Fibroblast of skin of left quadriceps (primary cell): ENCODE measurements at regions not wholly inside any gene's neighbourhood (a gene's known extent, or its start where the extent isn't known, plus 50 kb on each side); places are given as distances from the start of the nearest gene placed in this dataset.
"Not testable (repeated sequence)": the region's sequence is repeated elsewhere in the genome, so short reads cannot be mapped to it uniquely, and the experiment has no call there.

Experiments
- DNase-seq, 2 experiments: peaks; one replicate each; pipeline ENCODE4 v3.0.0-alpha.2; 2013; ENCODE audit warnings: low read depth in 2 of 2

GRCh38 chr20:7772371-7772770, 167.9 kb downstream of the HAO1 start:
- no peak for DNase-seq

- no peak for DNase-seq
Measured at GRCh38 chr20:7773511-7773910, 166.7 kb downstream of the HAO1 start.

- DNase-seq = no peak
Measured at GRCh38 chr20:7775072-7775471, 165.2 kb downstream of the HAO1 start.

GRCh38 chr20:7776148-7776547, 164.1 kb downstream of the HAO1 start:
- no peak for DNase-seq

- DNase-seq = no peak
Measured at GRCh38 chr20:7790189-7790588, 150.1 kb downstream of the HAO1 start.

GRCh38 chr20:7792150-7792869, 147.9 kb downstream of the HAO1 start:
- no peak for DNase-seq

GRCh38 chr20:7798176-7798575, 142.1 kb downstream of the HAO1 start:
- no peak for DNase-seq

- DNase-seq = no peak
Measured at GRCh38 chr20:7799862-7800261, 140.4 kb downstream of the HAO1 start.

- not testable (repeated sequence) for DNase-seq
Measured at GRCh38 chr20:7803411-7804151, 136.7 kb downstream of the HAO1 start.

GRCh38 chr20:7806831-7807230, 133.4 kb downstream of the HAO1 start:
- no peak for DNase-seq

GRCh38 chr20:7817286-7817685, 123.0 kb downstream of the HAO1 start:
- DNase-seq = no peak

GRCh38 chr20:7818477-7818876, 121.8 kb downstream of the HAO1 start:
- DNase-seq = no peak

- no peak for DNase-seq
Measured at GRCh38 chr20:7820897-7821296, 119.4 kb downstream of the HAO1 start.

- no peak for DNase-seq
Measured at GRCh38 chr20:7822772-7823171, 117.5 kb downstream of the HAO1 start.

- no peak for DNase-seq
Measured at GRCh38 chr20:7828437-7828836, 111.8 kb downstream of the HAO1 start.

- no peak for DNase-seq
Measured at GRCh38 chr20:7829031-7829430, 111.2 kb downstream of the HAO1 start.

- DNase-seq = no peak
Measured at GRCh38 chr20:7829776-7830175, 110.5 kb downstream of the HAO1 start.
